Liver (tissue), 8 donors: ENCODE measurements at regions not wholly inside any gene's neighbourhood (a gene's known extent, or its start where the extent isn't known, plus 50 kb on each side); places are given as distances from the start of the nearest gene placed in this dataset.

Experiments
- DNase-seq: peaks from one replicate; pipeline ENCODE4 v3.0.0-alpha.2; 2017; ENCODE audit warnings: low spot score
- H3K27ac ChIP-seq, 2 donors: one replicate each; pipeline ENCODE4 v1.7.0; 2013; ENCODE audit warnings: inconsistent platforms in 2 of 2, low read length in 2 of 2, control low read depth in 1 of 2, low read depth in 1 of 2, mild to moderate bottlenecking in 1 of 2
- H3K27me3 ChIP-seq, 4 donors: one replicate each; pipeline versions ENCODE4 v1.6.1 to v1.7.0; 2013; ENCODE audit warnings: low read length in 3 of 4, inconsistent platforms in 1 of 4, mild to moderate bottlenecking in 1 of 4, moderate library complexity in 1 of 4; ENCODE audit not compliant: control insufficient read depth in 4 of 4, insufficient read depth in 4 of 4
- H3K36me3 ChIP-seq, 4 donors: one replicate each; pipeline versions ENCODE4 v1.6.1 to v1.7.0; 2013; ENCODE audit warnings: low read length in 3 of 4, mild to moderate bottlenecking in 3 of 4, low read depth in 1 of 4, moderate library complexity in 1 of 4; ENCODE audit not compliant: control insufficient read depth in 4 of 4, insufficient read depth in 3 of 4
- H3K4me1 ChIP-seq, 4 donors: one replicate each; pipeline versions ENCODE4 v1.6.1 to v1.7.0; 2013; ENCODE audit warnings: low read length in 3 of 4, mild to moderate bottlenecking in 3 of 4, moderate library complexity in 1 of 4; ENCODE audit not compliant: control insufficient read depth in 4 of 4, insufficient read depth in 4 of 4
- H3K4me3 ChIP-seq, 3 donors: one replicate each; pipeline versions ENCODE4 v1.6.1 to v1.7.0; 2013; ENCODE audit warnings: low read length in 3 of 3, control low read depth in 1 of 3, low read depth in 1 of 3, mild to moderate bottlenecking in 1 of 3
- H3K9ac ChIP-seq, 2 donors: one replicate each; pipeline ENCODE4 v1.7.0; 2013; ENCODE audit warnings: low read length in 2 of 2, mild to moderate bottlenecking in 2 of 2, moderate library complexity in 2 of 2, control low read depth in 1 of 2, low read depth in 1 of 2
- H3K9me3 ChIP-seq, 4 donors: one replicate each; pipeline versions ENCODE4 v1.6.1 to v1.7.0; 2013; ENCODE audit warnings: low read length in 3 of 4; ENCODE audit not compliant: control insufficient read depth in 4 of 4
- EGR1 ChIP-seq, 2 donors: IDR thresholded peaks; 2 replicates each; pipeline ENCODE4 v1.6.1; 2016 to 2018; ENCODE audit warnings: antibody characterized with exemption in 2 of 2, low read depth in 2 of 2
- FOXA1 ChIP-seq: IDR thresholded peaks from 2 replicates; pipeline ENCODE4 v1.6.1; 2016; ENCODE audit warnings: antibody characterized with exemption
- GABPA ChIP-seq, 2 donors: IDR thresholded peaks in 1 of 2; conservative IDR thresholded peaks in 1 of 2; 2 replicates each; pipeline ENCODE4 v1.6.1; 2016; ENCODE audit warnings: antibody characterized with exemption in 2 of 2, mild to moderate bottlenecking in 1 of 2, moderate library complexity in 1 of 2
- HNF4A ChIP-seq, 2 donors: conservative IDR thresholded peaks; 2 replicates each; pipeline ENCODE4 v1.6.1; 2016; ENCODE audit warnings: antibody characterized with exemption in 2 of 2, mild to moderate bottlenecking in 2 of 2
- HNF4G ChIP-seq: IDR thresholded peaks from 2 replicates; pipeline ENCODE4 v1.6.1; 2016; ENCODE audit warnings: antibody characterized with exemption
- JUND ChIP-seq, 2 donors: IDR thresholded peaks; 2 replicates each; pipeline ENCODE4 v1.6.1; 2016; ENCODE audit warnings: antibody characterized with exemption in 2 of 2
- NR2F2 ChIP-seq: IDR thresholded peaks from 2 replicates; pipeline ENCODE4 v1.6.1; 2016; ENCODE audit warnings: antibody characterized with exemption
- RAD21 ChIP-seq, 2 donors: IDR thresholded peaks; 2 replicates each; pipeline ENCODE4 v1.6.1; 2016; ENCODE audit warnings: antibody characterized with exemption in 2 of 2, mild to moderate bottlenecking in 2 of 2
- REST ChIP-seq: IDR thresholded peaks from 2 replicates; pipeline ENCODE4 v1.6.1; 2016; ENCODE audit warnings: antibody characterized with exemption, mild to moderate bottlenecking
- RXRA ChIP-seq, 2 donors: IDR thresholded peaks; 2 replicates each; pipeline ENCODE4 v1.6.1; 2017 to 2018; ENCODE audit warnings: antibody characterized with exemption in 2 of 2, mild to moderate bottlenecking in 1 of 2
- SP1 ChIP-seq: IDR thresholded peaks from 2 replicates; pipeline ENCODE4 v1.6.1; 2018; ENCODE audit warnings: antibody characterized with exemption, mild to moderate bottlenecking
- whole genome bisulfite sequencing: extraction: QIAGEN DNeasy Blood & Tissue Kit; methylation state at CpG from one replicate; pipeline ENCODE4 v1.1.7; 2013; 5-methylcytosine and 5-hydroxymethylcytosine counted together
- TF ChIP-seq, protein P1 (sequence below): fragments of 150-350 bp; IDR thresholded peaks from 2 replicates; pipeline ENCODE4 v1.5.1; 2017; ENCODE audit warnings: improper control_type of control experiment, low read depth, low read length; ENCODE audit not compliant: missing input control
- TF ChIP-seq, protein P2 (sequence below): IDR thresholded peaks from 2 replicates; pipeline ENCODE4 v1.6.1; 2016; ENCODE audit warnings: antibody characterized with exemption
- donor health status: healthy.
- donor health status: healthy.
- donor health status: healthy.
- donor health status: healthy.
- donor health status: healthy.

DNA sequence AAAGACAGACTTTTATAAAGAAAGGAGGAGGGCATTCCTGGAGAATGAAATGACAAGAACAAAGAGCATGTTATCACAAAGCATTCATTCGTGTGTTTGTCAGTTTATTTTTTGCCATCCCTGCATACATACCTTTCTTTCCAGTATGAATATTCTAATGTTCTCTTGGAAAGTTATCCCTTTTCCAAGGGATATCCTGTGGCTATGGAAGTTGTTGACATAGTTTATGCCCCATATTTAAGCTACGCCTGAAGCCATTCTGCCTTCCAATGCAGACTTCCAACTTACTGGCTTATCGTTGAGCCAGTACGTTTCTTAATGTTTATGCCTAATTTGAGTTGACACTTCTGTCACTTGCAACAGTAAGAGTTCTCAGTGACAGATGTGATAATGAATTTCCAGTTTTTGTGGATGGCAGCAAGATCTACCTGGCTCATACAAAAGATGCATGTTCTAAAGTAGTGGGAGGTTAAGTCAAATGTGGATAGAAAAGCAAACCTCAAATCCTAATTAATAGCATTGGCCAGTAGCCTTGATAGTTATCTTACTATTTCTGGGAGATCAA lies 133.3 kb upstream of the ANO3 start (continued):
- TF ChIP-seq, protein P1, sequence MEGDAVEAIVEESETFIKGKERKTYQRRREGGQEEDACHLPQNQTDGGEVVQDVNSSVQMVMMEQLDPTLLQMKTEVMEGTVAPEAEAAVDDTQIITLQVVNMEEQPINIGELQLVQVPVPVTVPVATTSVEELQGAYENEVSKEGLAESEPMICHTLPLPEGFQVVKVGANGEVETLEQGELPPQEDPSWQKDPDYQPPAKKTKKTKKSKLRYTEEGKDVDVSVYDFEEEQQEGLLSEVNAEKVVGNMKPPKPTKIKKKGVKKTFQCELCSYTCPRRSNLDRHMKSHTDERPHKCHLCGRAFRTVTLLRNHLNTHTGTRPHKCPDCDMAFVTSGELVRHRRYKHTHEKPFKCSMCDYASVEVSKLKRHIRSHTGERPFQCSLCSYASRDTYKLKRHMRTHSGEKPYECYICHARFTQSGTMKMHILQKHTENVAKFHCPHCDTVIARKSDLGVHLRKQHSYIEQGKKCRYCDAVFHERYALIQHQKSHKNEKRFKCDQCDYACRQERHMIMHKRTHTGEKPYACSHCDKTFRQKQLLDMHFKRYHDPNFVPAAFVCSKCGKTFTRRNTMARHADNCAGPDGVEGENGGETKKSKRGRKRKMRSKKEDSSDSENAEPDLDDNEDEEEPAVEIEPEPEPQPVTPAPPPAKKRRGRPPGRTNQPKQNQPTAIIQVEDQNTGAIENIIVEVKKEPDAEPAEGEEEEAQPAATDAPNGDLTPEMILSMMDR = no peak

DNA sequence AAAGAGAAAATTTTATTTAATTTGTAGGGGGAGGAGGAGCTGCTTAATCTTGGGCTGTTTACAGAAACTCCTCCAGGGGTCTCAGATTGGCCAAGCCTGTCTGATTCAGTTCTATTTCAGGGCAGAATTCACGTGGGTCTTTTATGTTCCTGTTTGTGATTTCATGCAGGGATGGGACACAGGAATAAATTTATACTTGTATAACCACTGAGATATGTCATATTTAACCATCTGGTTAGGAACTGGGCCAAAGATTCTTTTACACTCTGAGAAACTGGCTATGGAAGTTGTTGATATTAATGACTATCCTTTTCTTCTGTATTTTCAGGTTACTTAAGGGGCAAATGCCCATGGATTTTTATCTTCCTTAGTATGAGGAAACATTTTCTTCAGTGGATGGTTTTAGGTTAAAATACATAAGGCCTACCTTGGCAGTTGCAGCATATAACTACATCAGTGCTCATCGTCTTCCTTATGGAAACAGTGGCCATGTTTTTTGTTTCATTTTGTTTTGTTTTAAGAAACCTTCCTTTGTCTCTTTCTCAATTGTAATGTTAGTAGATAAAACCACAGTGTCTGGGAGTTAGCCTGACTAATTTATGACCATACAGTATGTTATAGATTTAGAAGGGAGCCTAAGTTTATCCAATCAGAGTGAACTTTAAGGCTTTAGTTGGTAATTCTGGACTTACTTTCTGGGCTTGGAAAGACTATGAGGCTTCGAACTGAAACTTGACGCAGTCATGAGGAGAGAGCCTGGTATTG lies 132.4 kb upstream of the ANO3 start:
- Histone ChIP-seq H3K27me3 (no peaks in the 10 kb centered on the region), H3K9ac (no peak overlapping the region), H3K4me3 (no peak overlapping the region), H3K27ac (no peak overlapping the region), H3K36me3 (no peaks in the 10 kb centered on the region), H3K9me3 (no peaks in the 10 kb centered on the region), H3K4me1 (no peaks in the 10 kb centered on the region)
- WGBS = 86% methylated on average over 4 of the region's 4 CpGs
- no peak for TF ChIP-seq HNF4A (conservative IDR thresholded peaks at IDR 0.05)
- DNase-seq = no peak

DNA sequence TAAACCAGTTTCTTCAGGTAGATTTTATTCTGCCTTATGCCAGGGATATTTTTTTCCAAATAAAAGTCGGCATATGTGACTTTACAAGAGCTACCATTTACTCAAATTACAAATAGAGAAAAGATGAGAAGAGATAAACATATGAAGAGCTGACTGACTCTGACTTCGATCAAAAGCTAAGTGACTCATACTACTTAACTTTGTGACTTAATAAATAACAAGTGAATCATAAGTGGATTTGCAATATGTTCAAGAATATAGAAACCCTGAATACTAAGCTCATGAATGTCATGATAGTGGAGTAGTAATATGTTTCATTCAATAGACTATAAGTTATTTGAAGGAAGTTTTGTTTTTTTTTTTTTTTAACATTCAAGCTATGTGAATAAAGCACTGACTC lies 130.5 kb upstream of the ANO3 start:
- WGBS = 86% methylated on average over 2 of the region's 2 CpGs
- no peak overlapping the region for H3K9ac ChIP-seq

More for the DNA sequence above, 130.5 kb upstream of the ANO3 start:
- DNase-seq = no peak
- no peaks in the 10 kb centered on the region for H3K27me3 ChIP-seq
- no peak overlapping the region for H3K4me3 ChIP-seq
- no peaks in the 10 kb centered on the region for H3K9me3 ChIP-seq
- H3K27ac ChIP-seq = no peak overlapping the region
- no peaks in the 10 kb centered on the region for H3K4me1 ChIP-seq
- TF ChIP-seq NR2F2 = no peak
- no peak for TF ChIP-seq HNF4A (conservative IDR thresholded peaks at IDR 0.05)
- TF ChIP-seq JUND (IDR thresholded peaks at IDR 0.05) = no peak
- TF ChIP-seq, protein P2, sequence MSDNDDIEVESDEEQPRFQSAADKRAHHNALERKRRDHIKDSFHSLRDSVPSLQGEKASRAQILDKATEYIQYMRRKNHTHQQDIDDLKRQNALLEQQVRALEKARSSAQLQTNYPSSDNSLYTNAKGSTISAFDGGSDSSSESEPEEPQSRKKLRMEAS = no peak
- no peak for TF ChIP-seq SP1
- TF ChIP-seq REST = no peak
- TF ChIP-seq RXRA (IDR thresholded peaks at IDR 0.05) = no peak
- no peak for TF ChIP-seq RAD21 (IDR thresholded peaks at IDR 0.05)
- TF ChIP-seq HNF4G = no peak
- TF ChIP-seq GABPA (IDR thresholded peaks at IDR 0.05 in 1 of 2, conservative IDR thresholded peaks at IDR 0.05 in 1 of 2) = no peak
- TF ChIP-seq FOXA1 = no peak
- TF ChIP-seq, protein P1 = no peak
- TF ChIP-seq EGR1 (IDR thresholded peaks at IDR 0.05; ENCODE audit: low read depth in 2 of 2) = no peak
- no peaks in the 10 kb centered on the region for H3K36me3 ChIP-seq
